GM18507 (cell line): ENCODE measurements at regions not wholly inside any gene's neighbourhood (a gene's known extent, or its start where the extent isn't known, plus 50 kb on each side); places are given as distances from the start of the nearest gene placed in this dataset.
A peak's percentile ranks its signal among the peaks of the same experiment; 100 is the strongest.

ENCODE experiments used
- DNase-seq: peaks from one replicate; pipeline ENCODE4 v3.0.0; 2011; ENCODE audit warnings: low read depth; ENCODE audit not compliant: insufficient read length; ENCODE audit errors: extremely low spot score
- FAIRE-seq: peaks from 2 replicates; lab custom pipeline; 2011; peaks lifted over from hg19 to GRCh38; lab: Jason Lieb, UNC

DNA sequence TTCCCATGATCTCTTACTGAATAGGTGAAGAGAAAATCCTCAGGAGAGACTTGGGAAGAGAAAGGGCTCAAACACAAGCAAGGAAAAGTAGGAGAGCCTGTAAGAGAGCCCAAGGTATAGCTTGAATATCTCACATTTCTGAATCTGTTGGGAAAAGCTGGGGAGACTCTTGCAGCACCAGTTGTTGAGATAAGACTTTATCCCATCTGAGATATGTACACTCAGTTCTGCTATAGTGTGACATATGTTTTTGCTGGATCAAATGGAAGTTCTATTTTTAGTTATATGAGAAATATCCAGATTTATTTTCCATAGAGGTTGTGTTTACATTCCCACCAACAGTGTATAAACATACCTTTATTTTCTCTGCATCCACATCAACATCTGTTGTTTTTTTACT lies 246.1 kb downstream of the NDFIP2 start:
- no peak for FAIRE-seq

DNA sequence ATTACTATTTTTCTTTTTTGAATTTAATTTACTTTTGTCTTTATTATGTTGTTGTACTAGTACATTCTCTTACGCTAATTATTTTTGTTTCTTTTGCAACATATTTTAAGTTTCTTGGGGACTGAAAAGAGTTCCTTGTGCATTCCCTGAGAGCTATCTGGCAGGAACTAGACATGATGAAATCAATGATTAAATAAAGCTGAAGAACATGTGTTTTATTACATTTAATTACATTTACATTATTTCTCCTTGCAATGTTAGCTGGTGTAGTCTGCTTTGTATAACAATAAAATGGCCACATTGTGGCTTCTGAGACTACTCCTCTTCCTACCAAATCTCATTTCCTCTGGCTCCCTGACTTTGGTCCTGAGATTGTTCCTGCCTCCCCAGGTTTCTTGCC lies 244.9 kb downstream of the NDFIP2 start:
- FAIRE-seq = no peak
- no peak for DNase-seq

More for the DNA sequence above, 246.1 kb downstream of the NDFIP2 start:
- DNase-seq = no peak

DNA sequence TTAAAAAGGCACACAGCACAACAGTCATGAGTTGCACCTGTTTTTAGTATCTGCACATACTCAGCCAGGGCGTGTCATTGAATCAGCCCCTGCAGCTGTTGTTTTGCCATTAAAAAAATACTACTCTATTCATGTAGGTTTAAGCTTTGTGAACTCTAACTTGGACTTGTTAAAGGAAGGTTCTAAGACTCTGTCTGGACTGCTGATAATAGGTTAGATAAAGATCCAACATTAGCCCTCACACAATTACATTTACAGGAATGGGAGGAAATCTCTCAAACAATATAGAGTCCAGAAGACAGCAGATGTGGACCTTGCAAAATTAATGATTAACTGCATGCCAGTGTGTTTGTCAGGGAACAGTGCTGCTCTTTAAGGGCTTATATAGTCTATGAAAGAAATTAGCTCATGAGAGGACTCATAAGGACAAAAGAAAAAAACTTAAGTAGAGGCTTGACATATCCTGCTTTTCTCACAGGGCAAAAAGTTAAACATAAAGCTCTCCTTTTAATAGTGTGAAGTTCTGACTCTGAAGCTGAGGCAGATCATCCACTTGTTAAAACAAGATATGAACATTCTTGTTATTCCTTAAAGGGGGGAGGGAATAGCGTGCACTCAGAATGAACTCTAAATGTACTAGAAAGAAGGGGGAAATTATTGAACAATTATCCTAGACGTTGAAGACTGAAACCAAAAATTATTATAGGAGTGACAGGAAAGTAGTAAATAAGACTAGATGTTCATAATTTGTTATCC lies 243.6 kb downstream of the NDFIP2 start:
- FAIRE-seq (no peak), DNase-seq (no peak)

DNA sequence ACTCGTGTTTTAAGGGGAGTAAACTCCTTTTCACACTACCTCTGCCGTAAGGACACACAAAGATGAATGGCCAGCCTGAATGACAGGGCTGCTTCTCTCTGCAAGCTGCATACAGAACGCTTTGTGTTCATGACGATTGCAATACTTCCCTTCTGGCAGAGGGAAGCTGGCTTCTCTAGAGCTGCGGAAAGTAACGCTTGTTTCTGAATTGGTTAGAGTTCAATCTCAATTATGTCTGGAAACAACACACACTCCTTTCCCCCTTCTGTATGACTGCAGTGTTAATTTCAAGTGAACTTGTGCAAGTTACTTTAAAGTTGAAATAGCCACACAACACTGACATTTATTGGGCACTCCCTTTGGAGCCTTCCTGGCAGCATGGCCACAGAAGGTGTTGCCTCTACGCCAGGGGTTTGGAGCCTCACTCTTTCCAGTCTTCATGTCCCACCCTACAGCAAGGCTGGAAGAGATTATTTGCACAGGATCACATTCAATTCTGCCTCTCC lies 242.6 kb downstream of the NDFIP2 start:
- FAIRE-seq (no peak), DNase-seq (no peak)

DNA sequence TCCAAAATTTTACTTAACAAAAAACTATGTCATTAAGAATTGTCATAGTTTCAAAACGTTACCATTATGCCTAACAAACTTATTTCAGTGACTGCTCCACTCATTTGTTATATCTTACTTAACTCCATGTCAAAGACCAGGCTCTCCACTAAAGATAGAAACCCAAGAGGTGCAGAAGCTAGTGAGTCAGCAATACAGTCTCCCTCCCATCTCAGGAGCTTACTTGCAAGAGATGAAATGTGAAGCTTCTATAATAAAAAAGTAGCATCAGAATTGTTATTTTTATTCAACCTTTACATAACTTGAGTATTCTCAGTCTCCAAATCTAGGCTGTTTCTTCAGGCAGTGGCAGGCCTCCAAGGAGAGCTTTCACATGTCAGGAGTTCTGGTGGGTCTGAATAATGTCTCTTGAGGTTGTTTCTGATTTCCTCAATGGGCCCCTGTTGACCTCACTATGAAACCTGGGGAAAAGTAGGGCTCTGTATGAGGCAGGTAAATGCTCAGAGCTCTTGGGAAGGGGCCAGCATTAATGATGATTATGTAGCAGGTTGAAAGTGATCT lies 242.0 kb downstream of the NDFIP2 start:
- FAIRE-seq (no peak), DNase-seq (no peak)

DNA sequence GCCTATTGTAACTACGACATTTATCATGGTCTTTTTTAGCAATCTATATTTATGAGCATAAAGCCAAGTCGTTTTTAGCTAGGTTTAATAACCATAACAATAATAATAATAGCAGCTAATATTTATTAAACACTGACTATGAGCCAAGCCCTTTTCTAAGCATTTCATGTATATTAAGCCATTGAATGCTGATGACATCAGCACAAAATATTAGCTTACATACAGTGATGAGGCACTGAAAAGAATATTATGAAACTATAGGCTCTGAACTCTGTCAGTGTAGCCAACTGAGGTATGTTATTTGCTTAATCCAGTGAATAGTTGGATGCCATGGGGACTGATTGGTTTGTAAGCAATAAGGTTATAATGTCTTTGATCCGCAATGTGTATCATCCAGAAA lies 235.2 kb downstream of the NDFIP2 start:
- FAIRE-seq (no peak), DNase-seq (no peak)

DNA sequence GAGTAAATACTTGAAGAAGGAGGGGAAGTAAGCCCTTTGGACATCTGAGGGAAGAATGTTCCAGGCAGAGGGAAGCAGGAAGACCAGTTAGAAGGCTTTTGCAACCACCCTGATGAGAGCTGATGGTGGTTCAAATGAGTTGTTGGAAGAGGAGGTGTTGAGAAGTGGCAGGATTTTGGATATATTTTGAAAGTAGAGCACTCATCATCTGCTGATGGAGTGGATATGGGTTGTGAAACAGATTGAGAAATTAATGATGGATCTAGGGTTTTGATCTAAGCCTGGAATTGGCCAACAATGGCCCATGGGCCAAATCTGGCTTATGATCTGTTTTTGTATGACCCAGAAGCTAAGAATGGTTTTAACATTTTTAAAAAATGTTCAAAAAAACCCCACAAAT lies 230.7 kb downstream of the NDFIP2 start:
- FAIRE-seq = no peak
- DNase-seq = no peak

DNA sequence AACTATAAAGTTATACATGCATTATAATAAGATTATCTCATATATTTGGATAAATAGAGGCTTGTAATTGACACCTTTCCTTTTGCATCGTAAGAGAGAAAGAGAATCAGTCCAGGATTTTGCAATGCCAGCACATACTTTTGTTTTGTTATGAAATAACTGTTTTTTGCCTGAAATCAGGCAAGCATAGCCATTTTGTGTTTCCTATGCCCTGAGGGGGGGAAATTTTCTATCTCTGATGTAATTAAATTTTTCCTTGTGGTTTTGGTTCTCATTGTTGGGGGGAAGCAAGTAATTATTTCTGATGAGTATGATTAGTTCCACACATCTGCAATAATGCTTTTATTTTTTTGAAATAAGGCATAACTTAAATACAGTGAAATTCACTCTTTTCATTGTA lies 229.4 kb downstream of the NDFIP2 start:
- no peak for FAIRE-seq
- DNase-seq = no peak

DNA sequence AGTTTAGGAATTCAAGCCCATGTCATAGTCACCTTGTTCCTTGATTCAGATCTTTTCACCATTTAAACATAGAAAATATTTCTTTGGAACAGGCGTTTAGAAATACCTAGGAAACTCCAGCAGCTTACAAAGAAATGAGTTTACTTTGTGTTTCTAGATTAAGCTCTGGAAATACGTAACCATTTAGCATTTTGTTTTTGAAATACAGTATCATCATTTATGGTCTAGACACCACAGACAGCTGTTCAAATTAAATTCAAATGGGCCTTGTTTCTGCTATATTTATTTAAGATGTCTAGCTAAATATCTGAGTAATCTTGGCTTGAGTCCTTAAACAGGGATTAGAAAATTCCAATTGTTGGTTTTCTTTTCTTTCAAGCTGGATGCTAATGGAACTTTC lies 228.5 kb downstream of the NDFIP2 start:
- FAIRE-seq (no peak), DNase-seq (no peak)

DNA sequence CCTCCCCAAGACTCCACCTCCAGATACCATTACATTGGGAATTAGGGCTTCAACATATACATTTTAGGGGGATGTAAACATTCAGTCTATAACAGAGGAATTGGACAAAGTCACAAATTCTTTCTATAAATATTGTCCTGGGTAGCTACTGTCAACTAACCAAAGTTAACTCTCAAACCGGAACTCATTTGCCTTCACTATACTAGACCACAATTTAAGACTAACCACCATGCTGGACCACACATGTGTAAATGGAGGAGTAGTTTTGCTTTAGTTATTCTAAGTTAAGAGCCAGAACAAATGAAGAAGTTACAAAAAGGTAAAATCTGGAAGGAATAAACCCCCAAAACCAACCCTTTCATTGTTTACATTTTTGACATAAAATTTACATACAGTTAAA lies 222.8 kb downstream of the NDFIP2 start:
- FAIRE-seq = no peak
- DNase-seq = no peak

DNA sequence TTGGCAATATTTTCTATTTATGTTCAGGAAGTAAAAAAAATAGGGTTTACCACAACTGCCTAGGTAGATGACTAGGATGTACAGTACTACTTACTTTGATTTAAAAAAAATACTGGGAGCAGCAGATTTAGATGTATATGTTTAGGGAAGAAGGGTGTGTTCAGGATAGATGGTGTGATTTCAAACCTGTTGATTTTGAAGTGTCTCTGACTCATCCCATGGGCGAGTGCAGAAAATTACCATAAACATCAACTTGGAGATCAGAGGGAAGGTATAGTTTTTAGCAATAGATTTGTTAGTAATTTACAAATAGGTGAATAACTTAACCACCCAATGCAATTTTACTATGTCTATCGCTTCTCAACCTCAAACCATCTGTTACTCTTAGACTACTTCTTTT lies 214.8 kb downstream of the NDFIP2 start:
- FAIRE-seq (no peak), DNase-seq (no peak)

DNA sequence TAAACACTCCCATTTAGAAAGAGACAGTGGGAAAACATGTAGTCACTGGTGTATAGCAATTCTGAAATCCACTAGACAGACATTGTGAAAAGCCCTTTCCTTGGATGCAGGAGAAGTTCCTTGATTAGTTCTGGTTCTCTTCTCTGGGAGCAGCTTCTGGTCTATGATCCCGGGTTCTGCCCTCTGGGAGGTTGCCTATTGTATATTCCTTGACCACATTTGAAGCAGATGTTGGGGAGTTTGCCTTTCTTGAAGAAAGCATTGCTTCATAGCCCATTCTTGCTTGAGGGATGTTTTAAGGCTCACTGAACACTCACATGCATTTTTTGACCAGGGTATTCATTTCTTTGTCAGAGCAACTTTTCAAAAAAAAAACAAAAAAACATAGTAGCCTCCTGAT lies 211.9 kb downstream of the NDFIP2 start:
- DNase-seq (no peak), FAIRE-seq (no peak)

DNA sequence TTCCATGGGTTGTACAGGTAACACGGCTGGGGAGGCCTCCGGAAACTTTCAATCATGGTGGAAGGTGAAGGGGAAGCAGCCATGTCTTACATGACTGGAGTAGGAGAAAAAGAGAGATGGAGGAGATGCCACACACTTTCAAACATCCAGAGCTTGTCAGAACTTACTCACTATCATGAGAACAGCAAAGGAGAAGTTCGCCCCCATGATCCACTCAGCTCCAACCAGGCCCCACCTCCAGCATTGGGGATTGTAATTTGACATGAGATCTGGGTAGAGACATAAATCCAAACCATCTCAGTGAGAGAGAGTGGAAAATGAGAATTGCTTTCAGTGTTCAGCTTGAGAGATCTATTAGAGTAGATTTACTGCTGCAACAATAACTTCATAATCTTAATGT lies 210.9 kb downstream of the NDFIP2 start:
- FAIRE-seq (no peak), DNase-seq (no peak)

DNA sequence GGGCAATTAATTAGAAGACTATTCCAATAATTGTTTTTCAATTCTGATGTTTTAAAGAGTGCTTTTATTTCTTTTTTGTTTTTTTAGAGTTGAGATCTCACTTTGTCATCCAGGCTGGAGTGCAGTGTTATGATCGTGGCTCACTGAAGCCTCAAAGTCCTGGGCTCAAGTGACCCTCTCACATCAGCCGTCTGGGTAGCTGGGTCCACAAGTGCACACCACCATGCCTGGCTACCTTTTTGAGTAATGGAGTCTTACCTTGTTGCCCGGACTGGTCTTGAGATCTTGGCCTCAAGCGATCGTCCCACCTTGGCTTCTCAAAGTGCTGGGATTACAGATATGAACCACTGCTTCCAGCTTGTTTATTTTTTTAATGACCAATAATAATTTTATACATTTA lies 207.8 kb downstream of the NDFIP2 start:
- FAIRE-seq (no peak), DNase-seq (no peak)

DNA sequence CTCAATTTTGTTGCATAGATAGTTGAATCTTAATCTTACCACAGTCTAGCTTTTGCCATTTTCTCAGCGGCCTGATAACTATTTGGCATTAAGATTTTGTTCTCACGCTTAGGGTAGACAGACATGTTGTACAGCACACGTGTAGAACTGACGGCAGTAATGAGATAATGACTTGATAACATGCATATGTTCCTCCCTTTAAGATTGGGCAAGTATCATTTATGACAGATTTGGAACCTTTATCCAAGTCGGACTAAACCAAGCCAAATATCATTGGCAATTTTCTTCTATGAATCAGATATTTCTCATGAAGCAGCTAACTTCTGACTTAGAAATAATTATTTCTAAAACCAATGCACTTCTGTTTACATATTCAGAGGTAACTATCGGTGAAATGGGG lies 205.5 kb downstream of the NDFIP2 start:
- FAIRE-seq (no peak), DNase-seq (no peak)

DNA sequence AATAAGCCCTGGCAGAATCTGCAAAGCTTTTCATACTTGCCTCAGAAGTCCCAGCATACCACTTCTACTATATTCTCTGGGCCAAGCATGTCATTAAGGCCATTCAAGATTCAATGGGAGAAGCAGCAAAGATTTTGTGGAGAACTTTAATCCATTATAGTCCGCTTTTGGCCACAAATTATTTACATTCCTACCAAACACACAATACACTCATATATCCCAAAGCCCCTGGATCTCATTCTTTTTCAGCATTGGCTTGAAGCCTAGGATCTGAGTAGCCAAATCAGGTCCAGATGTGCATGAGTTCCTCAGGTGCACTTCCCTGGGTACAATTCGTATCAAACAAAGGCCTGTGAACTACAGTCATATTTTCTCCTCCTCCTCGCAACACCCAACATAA lies 203.4 kb downstream of the NDFIP2 start:
- FAIRE-seq (no peak), DNase-seq (no peak)

DNA sequence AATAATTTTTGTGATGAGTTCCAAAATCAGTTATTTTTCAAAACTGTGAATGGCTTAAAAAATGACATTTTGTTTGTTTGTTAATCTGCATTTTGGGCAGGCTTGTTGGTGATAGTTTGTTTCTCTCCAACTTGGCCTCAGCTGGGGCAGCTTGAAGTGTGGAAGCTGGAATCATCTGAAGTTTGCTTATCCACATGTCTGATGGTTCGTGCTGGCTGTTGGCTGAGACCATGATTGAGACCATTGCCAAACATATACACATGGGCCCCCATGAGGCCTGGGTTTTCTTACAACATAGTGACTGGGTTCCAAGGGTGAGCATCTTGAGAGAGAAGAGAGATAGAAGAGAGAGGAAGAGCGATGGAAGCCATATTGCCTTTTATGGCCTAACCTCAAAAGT lies 201.2 kb downstream of the NDFIP2 start:
- DNase-seq (no peak), FAIRE-seq (no peak)

DNA sequence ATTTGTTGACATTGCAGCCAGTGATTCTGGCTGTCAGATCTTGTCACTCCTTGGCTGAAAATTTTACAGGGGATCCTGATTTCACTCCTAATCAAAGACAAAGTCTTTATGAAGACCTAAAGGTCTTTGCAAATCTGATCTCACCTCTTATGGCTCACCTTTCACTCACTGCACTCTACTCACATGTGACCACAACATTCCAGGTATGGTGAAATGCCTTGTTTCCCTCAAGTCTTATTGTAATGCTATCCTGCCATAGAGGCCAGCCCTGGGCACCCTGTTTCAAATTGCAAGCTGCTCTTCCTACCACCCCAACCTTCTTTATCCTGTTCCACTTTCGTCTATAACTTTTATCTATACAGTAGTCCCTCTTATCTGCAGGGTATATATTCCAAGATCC lies 200.1 kb downstream of the NDFIP2 start:
- no peak for FAIRE-seq
- no peak for DNase-seq

DNA sequence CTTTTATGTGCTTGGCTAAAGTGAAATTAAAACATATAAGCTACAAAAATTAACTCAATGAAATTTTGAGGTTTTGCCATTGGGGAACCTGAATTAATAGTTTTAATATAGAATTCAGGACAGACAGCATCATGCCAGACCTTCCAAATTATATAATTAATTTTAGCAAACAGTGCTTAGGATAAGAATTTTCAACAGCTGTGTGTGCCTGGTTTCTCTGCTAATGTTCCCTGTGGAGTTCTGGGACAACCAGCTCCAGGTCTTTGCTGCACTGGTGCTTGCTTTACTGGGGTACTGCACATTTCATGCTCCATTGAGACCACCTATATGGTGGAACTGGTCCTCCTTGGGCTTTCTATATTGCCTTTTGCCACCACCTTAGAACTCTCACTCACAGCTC lies 199.5 kb downstream of the NDFIP2 start:
- FAIRE-seq = no peak
- DNase-seq = no peak

DNA sequence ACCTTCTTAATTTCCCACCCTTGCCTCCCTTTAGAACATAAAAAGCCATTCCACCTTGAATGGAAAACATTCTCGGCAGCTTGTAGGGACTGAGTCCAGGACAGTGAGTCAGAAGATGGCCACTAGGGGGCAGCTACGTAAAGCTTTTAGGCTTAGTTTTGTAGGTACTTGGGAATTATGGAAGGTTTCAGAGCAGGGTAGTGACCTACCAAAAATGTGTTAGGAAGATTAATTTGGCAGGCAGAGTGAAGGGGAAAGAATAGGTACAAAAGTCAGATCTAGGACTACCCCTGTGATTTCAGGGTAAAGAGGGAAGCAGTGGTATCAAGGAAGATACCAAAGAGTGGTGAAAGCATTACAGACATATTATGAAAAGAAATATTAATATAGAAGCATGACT lies 198.4 kb downstream of the NDFIP2 start:
- FAIRE-seq (peak; percentile 82), DNase-seq (no peak)

DNA sequence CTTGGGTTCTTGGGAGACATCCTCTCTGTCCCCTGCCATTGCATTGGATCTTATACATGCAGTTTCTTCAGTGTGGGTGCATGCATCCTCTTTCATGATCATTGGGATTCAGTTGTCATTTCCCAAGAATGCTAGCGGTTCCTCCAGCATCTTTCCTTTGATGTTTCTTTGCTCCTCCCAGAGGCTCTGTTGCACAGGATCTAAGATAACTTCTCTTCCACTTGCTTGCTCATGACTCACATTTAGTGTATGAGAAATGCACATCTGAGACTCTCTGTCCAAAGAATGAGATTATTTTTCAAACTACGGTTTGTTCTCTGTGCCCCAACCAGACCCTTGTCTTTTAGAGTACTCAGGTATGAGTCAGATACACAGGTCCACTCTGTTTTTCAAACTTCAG lies 197.1 kb downstream of the NDFIP2 start:
- no peak for DNase-seq
- FAIRE-seq = no peak
